Activated CD4-positive, alpha-beta T cell treated with anti-CD3 and anti-CD28 coated beads for 4 hours (primary cell): ENCODE measurements at regions not wholly inside any gene's neighbourhood (a gene's known extent, or its start where the extent isn't known, plus 50 kb on each side); places are given as distances from the start of the nearest gene placed in this dataset.

Experiments used
- DNase-seq, 2 donors: peaks; one replicate each; pipeline ENCODE4 v3.0.0-alpha.2; 2020

- no peak for DNase-seq
Observed at GRCh38 chr14:62597143-62597542, 448.1 kb downstream of the KCNH5 start.

- no peak for DNase-seq
Observed at GRCh38 chr14:62599616-62600385, 445.5 kb downstream of the KCNH5 start.

- no peak for DNase-seq
Observed at GRCh38 chr14:62602712-62603111, 442.5 kb downstream of the KCNH5 start.

DNA sequence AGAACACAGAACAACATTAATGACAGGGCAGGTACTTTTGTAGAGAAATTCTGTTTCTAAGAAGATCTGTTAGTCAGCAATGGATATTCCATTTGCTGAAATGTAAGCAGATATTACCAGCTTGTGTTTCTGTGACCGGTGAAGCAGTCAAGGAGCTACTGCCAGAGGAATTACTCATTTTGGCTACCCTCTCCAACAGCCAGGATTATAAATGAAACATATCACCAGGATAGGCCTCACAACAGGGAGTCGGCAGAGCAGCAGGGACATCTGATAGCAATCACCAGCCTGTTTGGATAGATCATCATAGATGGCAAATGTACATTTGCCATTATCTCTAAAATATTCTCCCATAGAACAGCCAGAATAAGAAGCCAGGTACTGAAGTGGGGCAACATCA lies 440.7 kb downstream of the KCNH5 start:
- DNase-seq = no peak

- no peak for DNase-seq
Observed at GRCh38 chr14:62614122-62614521, 431.1 kb downstream of the KCNH5 start.

GRCh38 chr14:62616668-62617067 lies 428.6 kb downstream of the KCNH5 start:
- DNase-seq = no peak

DNA sequence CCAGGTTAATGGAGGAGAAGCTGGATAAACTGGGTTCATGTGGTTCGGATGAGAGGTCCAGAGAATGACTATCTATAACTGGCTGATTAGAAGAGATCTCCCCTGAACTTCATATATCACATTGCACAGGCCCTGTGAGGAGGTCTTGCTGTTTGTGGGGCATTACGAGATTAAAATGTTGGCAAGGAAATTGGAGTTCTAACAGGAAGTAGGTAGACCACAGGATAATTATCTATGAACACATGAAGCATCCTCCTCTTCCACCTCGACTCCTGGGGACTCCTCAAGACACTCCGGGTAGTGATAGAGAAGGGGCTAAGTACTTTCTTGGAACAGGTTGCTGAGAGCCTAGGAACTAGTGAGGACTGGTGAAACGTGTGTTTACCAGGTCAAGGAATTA lies 418.8 kb downstream of the KCNH5 start:
- DNase-seq = no peak

DNA sequence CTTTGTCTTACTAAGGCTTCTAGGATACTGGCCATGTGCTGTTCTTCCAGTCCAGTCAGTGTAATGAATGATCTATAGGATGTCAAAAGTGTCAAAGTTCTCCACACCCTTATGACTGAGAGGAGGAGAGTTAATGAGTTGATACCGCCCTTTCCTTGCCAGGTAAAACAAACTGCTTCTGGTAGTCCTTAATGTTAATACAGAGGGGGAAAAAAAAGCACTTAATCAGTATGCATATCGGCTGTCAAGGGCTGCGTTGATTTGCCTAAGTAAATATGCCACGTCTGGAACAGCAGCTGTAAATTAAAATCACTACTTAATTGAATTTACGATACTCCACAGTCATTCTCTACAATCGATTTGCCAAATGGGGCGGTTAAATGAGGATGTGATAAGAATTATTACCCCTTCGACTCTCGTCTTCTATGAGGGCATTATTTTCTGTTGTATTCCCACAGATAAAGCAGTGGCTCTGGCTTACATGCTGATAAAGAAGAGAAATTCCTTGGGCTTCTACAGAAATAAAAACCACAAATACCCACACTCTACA lies 416.0 kb downstream of the KCNH5 start:
- DNase-seq = no peak

DNA sequence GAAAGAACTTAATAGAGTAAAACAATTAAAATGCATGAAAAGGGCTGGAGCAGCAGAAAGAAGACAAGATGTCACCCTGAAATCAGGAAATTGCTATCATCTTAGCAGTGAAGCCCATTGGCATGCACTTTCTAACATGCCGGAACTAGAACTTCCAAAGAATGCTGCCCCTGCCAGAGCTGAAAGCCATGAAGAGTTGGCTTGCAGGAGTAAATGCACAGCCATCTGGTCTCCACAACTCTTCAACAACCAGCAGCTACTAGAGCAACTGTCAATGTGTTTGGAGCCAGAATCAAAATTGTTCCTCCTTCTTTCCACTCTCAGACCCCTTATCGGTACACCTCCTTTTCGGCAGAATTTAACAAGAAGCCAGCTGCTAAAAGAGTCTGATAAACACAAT lies 414.1 kb downstream of the KCNH5 start:
- DNase-seq = no peak

DNA sequence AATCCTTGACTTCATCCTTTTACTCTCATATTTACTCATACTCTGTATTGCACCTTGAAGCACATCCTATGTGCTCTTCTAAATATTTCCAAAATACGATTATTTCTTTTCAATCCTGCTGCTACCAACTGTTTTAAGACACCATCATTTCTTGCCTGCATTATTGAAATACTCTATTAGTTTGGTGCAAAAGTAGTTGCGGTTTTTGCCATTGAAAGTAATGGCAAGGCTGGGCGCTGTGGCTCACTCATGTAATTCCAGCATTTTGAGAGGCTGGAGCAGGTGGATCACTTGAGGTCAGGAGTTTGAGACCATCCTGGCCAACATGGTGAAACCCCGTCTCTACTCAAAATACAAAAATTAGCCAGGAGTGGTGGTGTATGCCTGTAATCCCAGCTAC lies 412.5 kb downstream of the KCNH5 start:
- DNase-seq = no peak

- no peak for DNase-seq
Observed at GRCh38 chr14:62645649-62646048, 399.6 kb downstream of the KCNH5 start.
